Type B pancreatic cell (in vitro differentiated cells): ENCODE measurements at regions not wholly inside any gene's neighbourhood (a gene's known extent, or its start where the extent isn't known, plus 50 kb on each side); places are given as distances from the start of the nearest gene placed in this dataset.

Experiments used
- DNase-seq: peaks from one replicate; pipeline ENCODE4 v3.0.0; 2021; ENCODE audit warnings: mixed read lengths; ENCODE audit not compliant: unreplicated experiment; ENCODE audit errors: extremely low spot score
- H3K27ac Mint-ChIP-seq: 2 replicates; pipeline ENCODE4 v1.8.0; 2021; ENCODE audit warnings: mild to moderate bottlenecking, mixed read lengths
- H3K27me3 Mint-ChIP-seq: 2 replicates; pipeline ENCODE4 v1.8.0; 2021; ENCODE audit warnings: mixed read lengths
- H3K36me3 Mint-ChIP-seq: 2 replicates; pipeline ENCODE4 v1.8.0; 2021; ENCODE audit warnings: mixed read lengths
- H3K4me1 Mint-ChIP-seq: one replicate; pipeline ENCODE4 v1.8.0; 2021; ENCODE audit warnings: mixed read lengths; ENCODE audit not compliant: unreplicated experiment
- H3K4me3 Mint-ChIP-seq: 2 replicates; pipeline ENCODE4 v1.8.0; 2021; ENCODE audit warnings: mild to moderate bottlenecking, mixed read lengths
- H3K9me3 Mint-ChIP-seq: 2 replicates; pipeline ENCODE4 v1.8.0; 2021; ENCODE audit warnings: mixed read lengths
- CTCF ChIP-seq: fragments of 200-600 bp; sonication (generic); conservative IDR thresholded peaks from 2 replicates; pipeline ENCODE4 v1.5.0; 2021; ENCODE audit warnings: antibody characterized with exemption, mild to moderate bottlenecking

GRCh38 chr1:234686035-234686434 is 76.1 kb upstream of the IRF2BP2 start:
- no peaks in the 10 kb centered on the region for H3K27me3 Mint-ChIP-seq
- no peak for TF ChIP-seq CTCF
- no peaks in the 10 kb centered on the region for H3K36me3 Mint-ChIP-seq
- no peak overlapping the region for H3K4me3 Mint-ChIP-seq
- no peak overlapping the region for H3K27ac Mint-ChIP-seq
- DNase-seq, result no peak
- H3K9me3 Mint-ChIP-seq, result no peaks in the 10 kb centered on the region
- no peaks in the 10 kb centered on the region for H3K4me1 Mint-ChIP-seq

- Mint-ChIP-seq H3K27me3 (no peaks in the 10 kb centered on the region), H3K36me3 (no peaks in the 10 kb centered on the region), H3K4me1 (no peaks in the 10 kb centered on the region), H3K9me3 (no peaks in the 10 kb centered on the region), H3K4me3 (no peak overlapping the region), H3K27ac (no peak overlapping the region)
- no peak for DNase-seq
- TF ChIP-seq CTCF, result no peak
These were observed 74.9 kb upstream of the IRF2BP2 start for GRCh38 chr1:234684856-234685255.

GRCh38 chr1:234683861-234684632 is 74.1 kb upstream of the IRF2BP2 start:
- H3K27me3 Mint-ChIP-seq, result no peaks in the 10 kb centered on the region
- TF ChIP-seq CTCF, result no peak
- no peak overlapping the region for H3K4me3 Mint-ChIP-seq
- no peaks in the 10 kb centered on the region for H3K4me1 Mint-ChIP-seq
- H3K27ac Mint-ChIP-seq, result no peak overlapping the region
- no peak for DNase-seq
- no peaks in the 10 kb centered on the region for H3K36me3 Mint-ChIP-seq
- no peaks in the 10 kb centered on the region for H3K9me3 Mint-ChIP-seq

GRCh38 chr1:234683127-234683860 is 73.3 kb upstream of the IRF2BP2 start:
- Mint-ChIP-seq H3K36me3 (no peaks in the 10 kb centered on the region), H3K4me1 (no peaks in the 10 kb centered on the region), H3K27ac (no peak overlapping the region), H3K27me3 (no peaks in the 10 kb centered on the region), H3K4me3 (no peak overlapping the region), H3K9me3 (no peaks in the 10 kb centered on the region)
- no peak for DNase-seq
- no peak for TF ChIP-seq CTCF

- Mint-ChIP-seq H3K9me3 (no peaks in the 10 kb centered on the region), H3K27me3 (no peaks in the 10 kb centered on the region), H3K27ac (no peak overlapping the region), H3K36me3 (no peaks in the 10 kb centered on the region), H3K4me3 (no peak overlapping the region), H3K4me1 (no peaks in the 10 kb centered on the region)
- TF ChIP-seq CTCF, result no peak
- no peak for DNase-seq
These were observed 72.0 kb upstream of the IRF2BP2 start for GRCh38 chr1:234681990-234682389.
